ENCODE measurements at regions not wholly inside any gene's neighbourhood (a gene's known extent, or its start where the extent isn't known, plus 50 kb on each side); places are given as distances from the start of the nearest gene placed in this dataset.

DNA sequence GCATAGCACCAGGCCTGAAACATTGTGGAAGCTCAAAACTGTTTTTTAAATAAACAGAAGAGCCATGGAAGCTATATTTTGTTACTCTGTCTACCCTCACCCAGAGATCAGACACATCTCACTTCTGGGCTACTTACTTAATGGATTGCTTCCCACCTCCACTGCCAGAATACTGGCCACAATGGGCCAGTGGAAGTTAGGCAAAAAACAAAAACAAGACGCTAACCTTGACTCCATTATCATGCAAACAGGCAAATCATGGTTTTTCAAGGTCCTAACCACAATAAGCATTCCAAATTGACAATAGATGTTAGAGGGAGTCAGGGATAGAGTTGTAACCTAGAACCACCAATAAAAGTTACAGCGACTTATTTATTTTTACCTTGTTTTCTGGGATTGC, 52.7 kb upstream of the PTCSC3 start:
- Histone ChIP-seq H3K4me1 (no peaks in the 10 kb centered on the region), H3K36me3 (no peaks in the 10 kb centered on the region), H3K27ac (no peak overlapping the region), H3K4me3 (no peak overlapping the region), H3K27me3 (no peaks in the 10 kb centered on the region), H3K9me3 (no peaks in the 10 kb centered on the region)
- intact Hi-C loops (cut with DNase I; ENCODE audit: low total_unique reads): no loop called here
- DNase-seq (ENCODE audit: low spot score in 2 of 2): no peak
- TF ChIP-seq POLR2A (IDR thresholded peaks at IDR 0.05) (no peak), POLR2AphosphoS5 (IDR thresholded peaks at IDR 0.05) (no peak)
- TF ChIP-seq, protein P1, sequence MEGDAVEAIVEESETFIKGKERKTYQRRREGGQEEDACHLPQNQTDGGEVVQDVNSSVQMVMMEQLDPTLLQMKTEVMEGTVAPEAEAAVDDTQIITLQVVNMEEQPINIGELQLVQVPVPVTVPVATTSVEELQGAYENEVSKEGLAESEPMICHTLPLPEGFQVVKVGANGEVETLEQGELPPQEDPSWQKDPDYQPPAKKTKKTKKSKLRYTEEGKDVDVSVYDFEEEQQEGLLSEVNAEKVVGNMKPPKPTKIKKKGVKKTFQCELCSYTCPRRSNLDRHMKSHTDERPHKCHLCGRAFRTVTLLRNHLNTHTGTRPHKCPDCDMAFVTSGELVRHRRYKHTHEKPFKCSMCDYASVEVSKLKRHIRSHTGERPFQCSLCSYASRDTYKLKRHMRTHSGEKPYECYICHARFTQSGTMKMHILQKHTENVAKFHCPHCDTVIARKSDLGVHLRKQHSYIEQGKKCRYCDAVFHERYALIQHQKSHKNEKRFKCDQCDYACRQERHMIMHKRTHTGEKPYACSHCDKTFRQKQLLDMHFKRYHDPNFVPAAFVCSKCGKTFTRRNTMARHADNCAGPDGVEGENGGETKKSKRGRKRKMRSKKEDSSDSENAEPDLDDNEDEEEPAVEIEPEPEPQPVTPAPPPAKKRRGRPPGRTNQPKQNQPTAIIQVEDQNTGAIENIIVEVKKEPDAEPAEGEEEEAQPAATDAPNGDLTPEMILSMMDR (IDR thresholded peaks at IDR 0.05): no peak

- no peak for DNase-seq (ENCODE audit: low spot score in 2 of 2)
- Histone ChIP-seq H3K4me1 (no peaks in the 10 kb centered on the region), H3K27me3 (no peaks in the 10 kb centered on the region), H3K27ac (no peak overlapping the region), H3K36me3 (no peaks in the 10 kb centered on the region), H3K9me3 (no peaks in the 10 kb centered on the region), H3K4me3 (no peak overlapping the region)
- intact Hi-C loops (cut with DNase I; ENCODE audit: low total_unique reads): no loop called here
- TF ChIP-seq POLR2AphosphoS5 (IDR thresholded peaks at IDR 0.05) (no peak), POLR2A (IDR thresholded peaks at IDR 0.05) (no peak)
- TF ChIP-seq, protein P1 (IDR thresholded peaks at IDR 0.05): no peak
Observed at GRCh38 chr14:36227802-36228201, 51.3 kb upstream of the PTCSC3 start.

DNA sequence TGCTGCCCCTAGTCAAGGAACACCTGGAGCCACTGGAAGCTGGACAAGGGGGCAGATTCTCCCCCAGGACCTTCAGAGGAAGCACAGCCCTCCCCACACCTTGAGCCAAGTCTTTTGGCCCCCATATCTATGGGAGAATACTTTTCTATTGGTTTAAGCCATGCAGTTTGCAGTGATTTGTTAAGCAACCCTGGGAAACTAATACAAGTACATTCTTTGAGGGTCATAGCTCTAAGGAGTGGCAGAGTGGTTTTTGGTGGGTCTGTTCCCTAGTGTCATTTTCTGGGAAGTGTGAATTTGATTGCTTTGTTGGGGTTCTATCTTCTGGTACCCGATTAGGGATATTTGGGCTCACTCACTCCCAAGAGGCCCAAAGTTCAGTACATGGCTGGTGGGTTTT, 50.8 kb upstream of the PTCSC3 start:
- DNase-seq (ENCODE audit: low spot score in 2 of 2): no peak
- H3K4me3 ChIP-seq: no peak overlapping the region
- H3K4me1 ChIP-seq: no peaks in the 10 kb centered on the region
- H3K36me3 ChIP-seq: no peaks in the 10 kb centered on the region
- TF ChIP-seq POLR2AphosphoS5 (IDR thresholded peaks at IDR 0.05): no peak
- no peak for TF ChIP-seq POLR2A (IDR thresholded peaks at IDR 0.05)
- TF ChIP-seq, protein P1 (IDR thresholded peaks at IDR 0.05): no peak
- intact Hi-C loops (cut with DNase I; ENCODE audit: low total_unique reads): no loop called here
- H3K9me3 ChIP-seq: no peaks in the 10 kb centered on the region
- no peaks in the 10 kb centered on the region for H3K27me3 ChIP-seq
- no peak overlapping the region for H3K27ac ChIP-seq

Measured in breast epithelium (tissue), 4 donors.